NT2/D1 (cell line): ENCODE measurements at regions not wholly inside any gene's neighbourhood (a gene's known extent, or its start where the extent isn't known, plus 50 kb on each side); places are given as distances from the start of the nearest gene placed in this dataset.

Source experiments
- SUZ12 ChIP-seq: IDR thresholded peaks from 2 replicates; pipeline ENCODE4 v1.6.1; 2011; ENCODE audit not compliant: insufficient read length, insufficient read depth; ENCODE audit errors: extremely low read depth
- YY1 ChIP-seq: IDR thresholded peaks from 2 replicates; pipeline ENCODE4 v1.6.1; 2011; ENCODE audit not compliant: insufficient read length, insufficient read depth
- ZNF274 ChIP-seq: IDR thresholded peaks from 2 replicates; pipeline ENCODE4 v1.6.1; 2011; ENCODE audit warnings: mild to moderate bottlenecking, low read depth, low read length

GRCh38 chr2:145157036-145157675 is 637.2 kb upstream of the ZEB2 start:
- TF ChIP-seq SUZ12: no peak
- no peak for TF ChIP-seq YY1
- TF ChIP-seq ZNF274: no peak
